GM21515 (cell line): ENCODE measurements at regions not wholly inside any gene's neighbourhood (a gene's known extent, or its start where the extent isn't known, plus 50 kb on each side); places are given as distances from the start of the nearest gene placed in this dataset.
"Not testable (repeated sequence)": the region's sequence is repeated elsewhere in the genome, so short reads cannot be mapped to it uniquely, and the experiment has no call there.

ENCODE experiments used
- ATAC-seq: cut with Tn5 transposase; IDR thresholded peaks from one replicate; pipeline ENCODE4 v1.9.1; 2021; ENCODE audit not compliant: unreplicated experiment

DNA sequence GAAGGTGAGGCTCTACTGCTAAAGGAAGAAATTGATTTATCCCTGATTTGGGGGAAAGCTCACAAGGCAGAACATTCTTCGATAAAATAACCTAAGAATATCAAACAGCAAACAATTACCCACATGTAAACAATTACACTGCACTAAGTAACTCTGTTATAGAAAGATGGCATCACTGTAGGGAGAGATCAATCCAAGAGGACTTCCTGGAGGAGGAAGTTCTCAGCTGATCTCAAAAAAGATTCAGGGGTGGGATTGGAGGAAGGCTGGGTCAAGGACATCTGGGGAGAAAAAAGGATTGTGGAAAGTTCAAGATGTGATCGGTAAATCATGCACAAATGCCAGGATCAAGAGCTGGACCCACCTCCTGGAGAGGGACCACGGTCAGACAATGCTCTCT lies 361.0 kb upstream of the SULF2 start:
- no peak for ATAC-seq

DNA sequence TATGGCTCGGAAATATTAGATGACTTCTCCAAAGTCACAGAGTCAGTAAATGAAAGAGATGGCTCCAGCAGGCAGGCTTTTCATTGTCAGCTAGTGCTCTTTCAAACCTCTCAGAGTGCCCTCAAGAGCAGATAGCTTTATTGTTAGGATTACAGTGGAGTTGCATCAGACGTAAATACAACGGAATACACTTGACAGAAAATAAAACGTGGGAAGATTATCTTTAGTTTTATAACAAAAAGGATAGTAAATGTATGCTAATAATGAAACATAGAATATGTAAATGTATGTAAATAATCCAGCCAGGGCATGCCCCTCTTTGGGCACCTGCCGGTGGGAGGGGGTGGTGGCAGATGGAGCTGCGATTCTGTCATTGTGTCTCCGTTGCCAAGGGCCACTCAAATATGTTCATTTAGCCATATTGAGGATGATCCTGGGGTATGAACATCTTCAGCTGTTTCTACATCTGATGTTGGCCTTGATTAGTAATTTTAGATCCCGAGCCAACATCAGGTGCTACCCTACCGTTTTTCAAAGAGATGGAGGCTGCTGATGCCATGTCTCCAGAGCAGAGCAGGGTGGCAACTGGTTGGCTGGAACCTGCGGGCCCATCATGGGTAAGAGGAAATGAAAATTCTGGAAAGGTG lies 358.3 kb upstream of the SULF2 start:
- ATAC-seq: no peak

DNA sequence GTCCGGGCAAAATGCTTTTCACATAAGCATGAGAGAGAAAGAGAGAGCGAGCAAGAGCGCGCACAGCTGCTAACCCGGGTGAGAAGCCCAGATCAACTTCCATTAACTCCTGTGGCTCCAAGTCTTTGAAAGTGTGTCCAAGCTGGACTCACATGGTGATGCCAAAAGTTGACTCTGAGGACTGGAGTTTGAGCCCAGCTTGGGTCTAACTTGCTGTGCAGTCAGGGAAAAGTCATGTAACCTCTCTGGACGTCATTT lies 357.2 kb upstream of the SULF2 start:
- ATAC-seq: no peak

DNA sequence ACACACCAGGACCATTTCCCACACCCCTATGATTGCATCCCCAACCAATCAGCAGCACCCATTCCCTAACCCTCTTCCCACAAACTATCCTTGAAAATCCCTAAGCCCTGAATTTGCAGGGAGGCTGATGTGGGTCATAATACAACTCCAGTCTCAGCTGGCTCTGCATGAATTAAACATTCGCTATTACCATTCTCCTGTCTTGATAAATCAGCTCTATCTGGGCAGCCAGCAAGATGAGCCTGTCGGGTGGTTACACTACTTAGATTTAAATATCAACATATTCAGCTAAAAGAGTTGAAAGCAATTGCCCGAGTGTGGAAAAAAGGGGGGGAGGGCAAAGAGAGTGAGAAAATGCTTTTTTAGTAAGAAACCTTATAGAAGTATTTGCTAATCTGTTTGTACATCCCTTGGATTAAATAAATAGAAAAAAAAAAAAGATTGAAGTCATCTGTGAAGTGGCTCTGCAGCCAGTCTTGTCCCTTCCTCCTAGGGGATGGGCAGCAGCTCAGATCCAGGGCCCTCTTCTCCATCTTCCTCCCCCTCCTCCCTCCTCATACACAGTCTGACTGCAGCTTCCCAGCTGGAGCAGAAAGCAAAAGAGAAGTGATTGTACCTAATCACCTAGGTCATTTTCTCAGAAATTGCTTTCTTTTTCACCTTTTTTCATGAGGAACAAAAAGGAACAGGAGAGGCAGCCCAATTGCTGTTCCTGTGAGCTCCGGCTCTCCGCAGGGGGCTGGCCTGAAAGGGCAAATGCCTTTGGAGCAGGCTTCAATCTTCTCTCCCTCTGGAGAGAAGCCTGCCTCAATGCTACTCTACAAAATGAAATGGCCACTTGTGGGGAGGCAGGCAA lies 356.6 kb upstream of the SULF2 start:
- ATAC-seq: no peak

DNA sequence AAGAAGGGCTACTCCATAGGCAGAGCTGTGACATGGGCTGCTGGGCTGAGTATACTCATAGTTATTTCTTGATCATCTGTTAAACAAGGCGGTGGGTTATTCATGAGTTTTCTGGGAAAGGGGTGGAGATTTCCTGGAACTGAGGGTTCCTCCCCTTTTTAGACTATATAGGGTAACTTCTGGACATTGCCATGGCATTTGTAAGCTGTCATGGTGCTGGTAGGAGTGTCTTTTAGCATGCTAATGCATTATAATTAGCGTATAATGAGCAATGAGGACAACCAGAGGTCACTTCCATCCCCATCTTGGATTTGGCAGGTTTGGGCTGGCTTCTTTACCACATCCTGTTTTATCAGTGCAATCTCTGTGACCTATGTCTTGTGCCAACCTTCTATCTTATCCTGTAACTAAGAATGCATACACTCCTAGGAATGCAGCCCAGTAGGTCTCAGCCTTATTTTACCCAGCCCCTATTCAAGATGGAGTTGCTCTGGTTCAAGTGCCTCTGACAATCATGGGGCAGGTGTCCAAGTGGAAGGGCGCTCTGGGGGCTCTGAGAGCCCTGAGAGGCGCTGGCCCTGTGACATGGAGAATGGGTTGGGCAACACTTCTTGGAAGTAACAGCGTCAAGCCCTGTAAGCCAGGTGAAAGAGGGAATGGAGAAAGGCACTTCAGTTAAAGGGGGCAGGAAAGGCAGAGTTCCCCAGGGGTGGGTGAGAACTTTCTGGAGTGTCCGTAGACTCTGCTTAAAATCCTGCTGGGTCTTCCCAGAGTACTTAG lies 354.2 kb upstream of the SULF2 start:
- ATAC-seq: no peak

DNA sequence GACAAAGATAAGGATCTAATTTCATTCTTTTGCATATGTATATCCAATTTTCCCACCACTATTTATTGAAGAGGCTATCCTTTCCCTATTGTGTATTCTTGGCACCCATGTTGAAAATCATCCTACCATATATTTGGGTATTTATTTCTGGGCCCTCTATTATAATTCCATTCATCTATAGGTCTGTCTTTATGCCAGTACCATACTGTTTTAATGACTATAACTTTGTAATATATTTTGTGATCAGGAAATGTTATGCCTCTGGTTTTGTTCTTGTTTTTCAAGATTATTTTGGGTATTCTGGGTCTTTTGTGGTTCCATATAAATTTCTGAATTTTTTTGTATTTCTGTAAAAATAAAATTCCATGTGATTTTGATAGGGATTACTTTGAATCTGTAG lies 347.6 kb upstream of the SULF2 start:
- no peak for ATAC-seq

DNA sequence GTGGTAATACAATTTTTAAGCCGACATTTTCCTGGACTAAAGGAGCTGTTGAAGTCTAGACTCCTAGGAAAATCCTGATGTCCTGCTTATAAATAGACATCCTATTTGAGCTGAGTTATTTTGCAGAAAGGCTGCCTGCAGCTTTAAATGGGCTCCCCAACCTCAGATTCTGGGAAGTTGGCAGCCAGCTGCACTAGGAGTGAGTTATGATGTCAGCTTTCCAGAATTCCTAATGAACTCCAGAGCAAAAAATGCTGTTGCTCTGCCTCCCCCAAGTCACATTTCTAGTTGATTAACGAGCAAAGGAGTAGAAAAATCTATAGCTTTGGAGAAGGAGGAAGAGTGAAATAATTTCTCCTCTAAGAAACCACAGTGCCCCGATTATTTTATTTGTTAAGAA lies 346.3 kb upstream of the SULF2 start:
- no peak for ATAC-seq

DNA sequence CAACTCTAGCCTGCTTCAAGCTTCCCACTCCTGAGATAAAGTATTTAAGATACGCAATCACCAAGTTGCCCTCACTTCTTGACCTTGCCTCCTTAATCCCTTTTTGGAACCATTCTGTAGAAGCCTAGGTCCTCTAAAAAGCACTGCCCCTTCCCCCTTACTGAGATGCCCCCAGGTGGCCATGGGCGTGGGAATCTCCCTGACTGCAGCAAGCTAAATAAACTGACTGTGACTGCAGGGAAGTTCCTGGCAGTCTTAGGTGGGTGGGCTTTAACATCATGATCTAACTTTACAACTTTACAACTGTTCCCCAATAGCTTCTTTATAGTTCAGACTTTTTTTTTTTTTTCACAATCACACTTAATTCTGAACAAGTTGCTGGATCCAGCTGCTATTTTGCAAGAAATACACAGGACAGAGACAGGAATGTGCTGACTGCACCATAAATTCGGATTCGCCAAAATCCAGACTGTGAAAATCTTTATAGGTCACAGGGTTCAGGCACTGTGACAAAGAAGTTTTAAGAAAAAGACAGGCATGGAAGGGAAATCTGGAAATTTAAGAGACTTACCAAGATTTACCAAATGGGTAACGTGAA lies 344.2 kb upstream of the SULF2 start:
- no peak for ATAC-seq

DNA sequence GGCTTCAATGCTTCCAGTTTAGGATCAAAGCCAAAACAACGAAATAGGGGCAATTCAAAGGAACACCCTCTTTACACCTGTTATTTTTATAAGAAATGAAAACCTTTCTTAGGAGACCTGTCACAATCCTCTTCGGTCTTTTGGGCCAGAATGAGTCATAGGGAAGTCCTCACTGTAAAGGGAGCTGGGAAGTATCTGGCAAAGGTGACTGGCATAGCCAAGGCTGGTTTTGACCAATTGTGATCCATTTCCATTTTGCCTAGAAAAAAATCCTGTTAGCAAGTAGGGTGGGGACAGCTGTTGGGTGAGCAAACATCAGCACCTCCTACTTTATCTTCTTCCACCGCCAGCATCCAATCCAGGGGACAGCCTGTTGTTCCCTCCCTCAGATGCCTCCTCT lies 343.2 kb upstream of the SULF2 start:
- no peak for ATAC-seq

DNA sequence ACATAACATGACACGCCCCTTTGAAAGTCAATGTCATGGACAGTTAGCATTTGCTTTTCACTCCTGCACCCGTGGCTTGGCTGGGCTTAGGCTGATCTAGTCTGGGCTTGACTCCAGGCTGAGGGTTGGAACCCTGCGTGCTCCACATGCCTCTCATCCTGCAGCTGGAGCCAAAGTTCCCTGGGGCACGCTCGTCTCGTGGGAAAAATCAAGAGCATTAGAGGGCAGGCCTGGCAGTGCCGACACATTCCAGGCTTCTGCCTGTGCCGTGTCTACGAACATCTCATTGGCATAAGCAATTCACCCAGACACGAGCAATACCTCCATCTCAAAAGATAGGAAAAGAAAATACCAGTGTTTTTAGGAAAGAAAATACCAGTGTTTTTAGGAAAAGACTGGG lies 342.7 kb upstream of the SULF2 start:
- ATAC-seq: not testable (repeated sequence)

DNA sequence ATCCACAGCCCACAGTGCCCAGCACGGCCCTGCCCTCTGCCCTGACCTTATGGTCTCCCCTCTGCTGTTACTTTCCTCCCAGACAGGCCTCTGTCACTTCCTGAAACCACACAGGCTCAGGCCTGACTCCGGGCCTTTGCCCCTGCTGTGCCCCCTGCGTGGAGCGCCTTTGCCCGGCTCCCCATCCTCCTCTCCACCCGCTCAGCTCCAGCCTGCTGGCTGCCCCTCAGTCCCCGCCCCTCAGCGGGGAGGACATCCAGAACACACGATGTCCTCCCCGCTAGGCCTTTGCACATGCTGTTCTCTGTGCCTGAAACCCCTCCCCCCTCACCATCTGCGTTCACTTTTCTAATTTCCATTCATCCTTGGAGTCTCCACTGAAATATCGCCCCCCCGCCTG lies 341.9 kb upstream of the SULF2 start:
- not testable (repeated sequence) for ATAC-seq

DNA sequence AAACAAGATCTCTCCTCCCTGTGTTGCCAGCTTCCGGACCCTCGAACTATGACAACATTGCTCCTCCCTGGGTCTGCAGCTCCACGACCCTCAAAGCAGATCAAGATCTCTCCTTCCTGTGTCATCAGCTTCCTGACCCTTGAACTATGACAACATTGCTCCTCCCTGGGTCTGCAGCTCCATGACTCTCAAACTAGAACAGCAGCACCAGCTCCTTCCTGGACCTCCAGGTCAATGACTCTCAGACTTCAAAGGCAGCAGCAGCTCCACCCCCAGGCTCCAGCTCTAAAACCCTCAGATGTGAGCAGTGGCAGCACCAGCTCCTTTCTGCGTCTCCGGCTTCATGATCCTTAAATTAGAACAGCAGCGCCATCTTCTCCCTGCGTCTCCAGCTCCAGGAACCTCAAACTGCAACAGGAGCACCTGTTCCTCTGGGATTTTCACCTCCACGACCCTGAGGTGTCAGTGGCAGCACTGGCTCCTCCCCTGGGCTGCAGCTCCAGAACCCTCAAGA lies 341.0 kb upstream of the SULF2 start:
- no peak for ATAC-seq

DNA sequence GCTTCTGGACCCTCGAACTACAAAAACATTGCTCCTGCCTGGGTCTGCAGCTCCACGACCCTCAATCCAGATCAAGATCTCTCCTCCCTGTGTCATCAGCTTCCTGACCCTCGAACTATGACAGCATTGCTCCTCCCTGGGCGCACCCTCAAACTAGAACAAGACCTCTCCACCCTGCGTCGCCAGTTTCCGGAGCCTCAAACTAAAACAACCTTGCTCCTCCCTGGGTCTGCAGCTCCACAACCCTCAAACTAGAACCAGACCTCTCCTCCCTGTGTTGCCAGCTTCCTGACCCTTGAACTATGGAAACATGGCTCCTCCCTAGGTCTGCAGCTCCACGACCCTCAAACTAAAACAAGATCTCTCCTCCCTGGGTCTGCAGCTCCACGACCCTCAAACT lies 339.7 kb upstream of the SULF2 start:
- ATAC-seq: no peak

DNA sequence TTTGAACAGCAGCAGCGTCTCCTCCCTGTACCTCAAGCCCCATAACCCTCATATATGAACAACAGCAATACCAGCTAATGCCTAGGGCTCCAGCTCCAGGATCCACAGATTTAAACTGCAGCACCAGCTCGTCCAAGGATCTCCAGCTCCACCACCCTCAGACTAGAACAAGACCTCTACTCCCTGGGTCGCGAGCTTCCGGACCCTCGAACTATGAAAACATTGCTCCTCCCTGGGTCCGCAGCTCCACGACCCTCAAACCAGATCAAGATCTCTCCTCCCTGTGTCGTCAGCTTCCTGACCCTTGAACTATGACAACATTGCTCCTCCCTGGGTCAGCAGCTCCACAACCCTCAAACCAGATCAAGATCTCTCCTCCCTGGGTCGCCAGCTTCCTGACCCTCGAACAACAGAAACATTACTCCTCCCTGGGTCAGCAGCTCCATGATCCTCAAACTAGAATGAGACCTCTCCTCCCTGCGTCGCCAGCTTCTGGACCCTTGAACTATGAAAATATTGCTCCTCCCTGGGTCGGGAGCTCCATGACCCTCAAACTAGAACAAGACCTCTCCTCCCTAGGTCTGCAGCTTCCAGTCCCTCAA lies 339.0 kb upstream of the SULF2 start:
- no peak for ATAC-seq

DNA sequence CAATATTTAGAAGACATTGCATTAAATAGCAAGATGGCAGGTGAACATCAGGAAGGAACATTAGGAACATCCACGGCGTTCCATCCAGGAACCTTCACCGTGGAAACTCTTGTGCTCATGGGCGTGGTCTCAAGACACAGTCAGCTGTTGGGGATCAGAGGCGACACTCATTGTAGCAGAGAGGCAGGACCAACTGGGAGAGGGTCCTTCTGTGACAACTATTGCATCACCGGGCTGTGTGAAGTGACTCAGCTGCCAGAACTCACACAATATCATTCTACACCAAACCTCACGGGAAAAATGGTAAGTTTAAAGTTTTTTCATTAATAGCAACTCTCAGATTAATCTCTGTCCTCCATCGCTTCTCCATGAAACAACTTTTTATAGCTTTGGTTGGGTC lies 334.8 kb upstream of the SULF2 start:
- ATAC-seq: no peak

DNA sequence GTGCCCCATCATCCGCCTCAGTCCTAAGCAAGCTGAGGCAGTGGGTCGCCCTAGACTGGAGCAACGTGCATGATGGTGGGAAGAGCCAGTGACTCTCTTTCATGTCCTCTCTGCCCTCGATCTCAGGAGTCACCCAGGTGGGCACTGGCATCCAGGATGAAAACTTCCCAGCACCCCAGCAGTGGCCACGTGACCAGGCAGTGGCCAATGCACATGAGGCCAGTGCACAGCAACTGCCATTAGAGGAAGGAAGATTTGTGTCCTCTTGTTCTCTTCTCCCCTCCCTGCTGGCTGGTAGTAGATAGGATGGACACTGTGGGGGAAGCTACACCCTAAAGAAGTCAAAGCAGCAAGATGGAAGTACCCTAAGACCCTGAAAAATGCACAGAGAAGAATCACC lies 334.1 kb upstream of the SULF2 start:
- ATAC-seq: not testable (repeated sequence)

DNA sequence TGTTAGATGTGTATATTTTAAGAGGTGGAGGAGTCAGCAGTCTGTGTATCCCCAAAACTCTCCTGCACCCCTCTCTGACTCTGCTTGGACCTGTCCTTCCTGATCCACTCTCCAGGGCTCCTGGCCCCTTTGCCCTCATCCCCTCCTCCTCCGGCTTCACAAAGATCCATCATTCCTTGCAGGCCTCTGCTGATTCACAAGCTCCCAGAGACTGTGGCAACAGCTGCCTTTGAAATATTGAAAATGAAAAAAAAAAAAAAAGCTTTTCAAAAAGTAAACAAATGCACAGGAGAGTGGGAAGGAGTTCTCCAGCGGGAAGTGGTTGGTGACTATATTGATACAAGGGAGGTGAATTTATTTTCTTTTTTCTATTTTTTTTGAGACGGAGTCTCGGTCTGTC lies 330.2 kb upstream of the SULF2 start:
- no peak for ATAC-seq

DNA sequence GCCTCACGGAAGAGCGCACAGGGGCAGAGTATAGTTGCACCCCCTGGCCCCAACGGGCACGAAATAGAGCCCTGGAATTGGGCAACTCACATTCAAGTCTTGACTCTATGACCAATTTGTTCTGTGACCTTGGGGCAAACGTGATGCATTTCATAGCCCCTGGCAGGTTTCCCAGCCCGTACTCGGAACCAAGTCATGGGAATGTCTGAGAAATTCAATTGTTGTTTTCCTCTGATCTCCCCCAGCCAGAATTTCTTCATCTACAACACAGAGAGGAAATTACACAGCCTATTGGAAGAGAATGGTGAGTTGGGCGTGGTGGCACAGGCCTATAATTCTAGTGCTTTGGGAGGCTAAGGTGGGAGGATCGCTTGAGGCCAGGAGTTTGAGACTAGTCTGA lies 322.3 kb upstream of the SULF2 start:
- no peak for ATAC-seq

DNA sequence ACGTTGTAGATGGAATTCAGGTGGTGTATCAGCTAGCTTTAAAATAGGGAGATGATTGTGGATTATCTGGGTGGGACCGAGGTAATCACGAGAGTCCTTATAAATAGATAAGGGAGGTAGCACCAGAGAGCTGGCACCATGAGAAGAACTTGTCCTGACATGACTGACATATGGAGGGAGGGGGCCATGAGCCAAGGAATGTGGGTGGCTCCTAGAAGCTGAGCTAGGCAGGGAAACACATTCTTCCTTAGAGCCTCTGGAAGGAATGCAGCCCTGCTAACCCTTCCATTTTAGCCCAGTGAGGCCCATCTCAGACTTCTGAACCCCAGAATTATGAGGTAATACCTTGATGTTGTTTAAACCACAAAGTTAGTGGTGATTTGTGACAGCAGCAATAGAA lies 321.1 kb upstream of the SULF2 start:
- ATAC-seq: no peak

DNA sequence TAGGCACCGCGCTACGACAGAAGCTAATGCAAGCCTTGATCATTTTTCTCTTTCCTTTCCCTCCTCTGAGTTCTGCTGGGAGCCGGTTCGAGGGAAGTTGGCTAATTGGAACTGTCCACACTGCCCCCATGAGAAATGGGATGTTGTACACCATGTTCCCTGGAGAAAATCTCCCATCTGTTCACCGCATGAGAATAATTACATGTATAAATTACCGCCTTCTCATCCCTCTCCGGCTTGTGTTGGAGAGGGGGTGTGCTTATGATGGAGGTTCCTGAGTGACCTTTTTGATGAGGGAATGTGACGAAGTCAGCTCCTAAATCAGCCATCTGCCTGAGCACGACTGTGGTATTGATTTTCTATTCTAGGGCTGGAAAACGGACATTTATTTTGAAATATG lies 320.2 kb upstream of the SULF2 start:
- no peak for ATAC-seq

DNA sequence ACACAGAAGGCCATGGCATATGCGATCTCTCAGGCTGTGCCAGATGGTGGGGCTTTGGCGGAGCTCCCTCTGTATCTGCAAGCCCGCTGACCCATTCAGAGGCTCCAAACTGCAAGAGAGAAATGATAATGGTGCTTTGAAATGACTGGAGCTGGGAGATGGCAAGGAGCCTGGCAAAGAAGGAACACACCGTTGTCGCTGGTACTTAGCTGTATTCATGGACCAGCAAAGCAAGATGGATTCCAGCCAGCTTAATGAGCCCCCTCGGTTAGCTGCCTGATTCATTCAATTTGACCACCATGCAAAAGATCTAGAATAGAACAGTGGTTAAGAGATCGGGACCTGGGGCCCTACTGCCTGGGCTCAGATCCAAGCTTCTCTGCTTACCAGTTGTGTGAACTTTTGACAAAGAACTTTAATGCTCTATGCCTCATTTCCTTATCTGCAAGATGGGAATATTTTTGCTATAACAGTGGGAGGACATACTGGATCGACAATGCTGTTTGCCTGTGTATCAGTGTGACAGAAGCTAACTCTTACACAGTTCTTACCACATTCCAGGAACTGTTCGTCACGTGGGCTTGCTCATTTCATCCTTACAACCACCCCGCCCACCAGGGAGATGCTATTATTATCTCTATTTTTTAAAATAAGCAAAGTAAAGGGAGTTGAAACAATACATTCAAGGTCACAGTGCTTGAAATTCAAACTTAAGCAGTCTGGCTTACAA lies 317.8 kb upstream of the SULF2 start:
- no peak for ATAC-seq
